Body of pancreas (tissue), 4 donors: ENCODE measurements at regions not wholly inside any gene's neighbourhood (a gene's known extent, or its start where the extent isn't known, plus 50 kb on each side); places are given as distances from the start of the nearest gene placed in this dataset.

ENCODE experiments used
- POLR2A ChIP-seq, 3 donors: fragments of 450-650 bp; IDR thresholded peaks; one replicate each; pipeline ENCODE4 v1.6.1; 2016; ENCODE audit warnings: antibody characterized with exemption in 3 of 3, mild to moderate bottlenecking in 2 of 3
- TF ChIP-seq, protein P1 (sequence below), 7 experiments: fragments of 450-650 bp in 4 of 7; fragments of 200-600 bp in 3 of 7; sonication (generic) in 3 of 7; IDR thresholded peaks; one replicate each; pipeline ENCODE4 v1.5.1; 2016 to 2019; ENCODE audit warnings: antibody characterized with exemption in 7 of 7

DNA sequence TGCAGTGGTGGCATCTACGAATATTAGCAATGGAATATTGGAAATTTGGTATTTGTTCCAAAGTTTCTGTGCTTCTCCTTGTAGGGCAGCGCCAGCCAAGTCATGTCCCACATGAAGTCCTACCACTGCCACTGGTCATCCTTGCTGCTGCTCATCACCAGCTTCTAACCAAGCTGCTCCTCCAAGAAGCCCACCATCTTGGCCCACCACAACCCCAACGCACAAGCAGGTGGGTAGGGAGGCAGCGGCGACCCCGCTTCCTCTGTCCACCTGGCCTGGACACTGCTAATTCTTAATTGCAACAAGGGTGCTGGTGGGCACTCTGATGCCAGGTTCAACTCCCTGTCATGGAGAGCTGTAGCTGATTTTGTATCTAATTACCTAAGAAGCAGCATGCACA lies 291.2 kb upstream of the LYPLAL1 start:
- TF ChIP-seq, protein P1, sequence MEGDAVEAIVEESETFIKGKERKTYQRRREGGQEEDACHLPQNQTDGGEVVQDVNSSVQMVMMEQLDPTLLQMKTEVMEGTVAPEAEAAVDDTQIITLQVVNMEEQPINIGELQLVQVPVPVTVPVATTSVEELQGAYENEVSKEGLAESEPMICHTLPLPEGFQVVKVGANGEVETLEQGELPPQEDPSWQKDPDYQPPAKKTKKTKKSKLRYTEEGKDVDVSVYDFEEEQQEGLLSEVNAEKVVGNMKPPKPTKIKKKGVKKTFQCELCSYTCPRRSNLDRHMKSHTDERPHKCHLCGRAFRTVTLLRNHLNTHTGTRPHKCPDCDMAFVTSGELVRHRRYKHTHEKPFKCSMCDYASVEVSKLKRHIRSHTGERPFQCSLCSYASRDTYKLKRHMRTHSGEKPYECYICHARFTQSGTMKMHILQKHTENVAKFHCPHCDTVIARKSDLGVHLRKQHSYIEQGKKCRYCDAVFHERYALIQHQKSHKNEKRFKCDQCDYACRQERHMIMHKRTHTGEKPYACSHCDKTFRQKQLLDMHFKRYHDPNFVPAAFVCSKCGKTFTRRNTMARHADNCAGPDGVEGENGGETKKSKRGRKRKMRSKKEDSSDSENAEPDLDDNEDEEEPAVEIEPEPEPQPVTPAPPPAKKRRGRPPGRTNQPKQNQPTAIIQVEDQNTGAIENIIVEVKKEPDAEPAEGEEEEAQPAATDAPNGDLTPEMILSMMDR (IDR thresholded peaks at IDR 0.05) = no peak
- no peak for TF ChIP-seq POLR2A (IDR thresholded peaks at IDR 0.05)
